HepG2 (cell line): ENCODE measurements at regions not wholly inside any gene's neighbourhood (a gene's known extent, or its start where the extent isn't known, plus 50 kb on each side); places are given as distances from the start of the nearest gene placed in this dataset.

ENCODE experiments used
- ATAC-seq: fragments of 200-7000 bp; cut with Tn5 transposase; 3 replicates; pipeline ENCODE4 v1.9.1; 2020; ENCODE audit warnings: mild to moderate bottlenecking, moderate library complexity
- BruUV-seq: library from RNA; stranded (reverse); fragments of 400-500 nt; replicated peaks from 2 replicates; lab custom pipeline; 2021; lab: Mats Ljungman, UMichigan
- CTCF ChIA-PET: fragments of 300-600 bp; formaldehyde crosslinking; extraction: SDS; loops from one replicate; lab custom pipeline; 2021; ENCODE audit warnings: low total read pairs, inconsistent platforms, low intra/inter-chr PET ratio; lab: Yijun Ruan, JAX
- POLR2A ChIA-PET: fragments of 350-600 bp; sonication (Branson Sonifier 250); formaldehyde crosslinking; loops from one replicate; lab custom pipeline; 2020; ENCODE audit warnings: antibody characterized with exemption, inconsistent platforms; lab: Yijun Ruan, JAX
- DNase-seq: peaks from one replicate; pipeline ENCODE4 v3.0.0-alpha.2; 2015; ENCODE audit warnings: low spot score
- FAIRE-seq: peaks from 3 replicates; lab custom pipeline; 2011; peaks lifted over from hg19 to GRCh38; lab: Jason Lieb, UNC
- H2AFZ ChIP-seq: one replicate; pipeline ENCODE4 v1.6.1; 2011; ENCODE audit warnings: low read length, inconsistent platforms
- H3K27ac ChIP-seq: fragments of 300-600 bp; 3 replicates; pipeline ENCODE4 v1.8.0; 2011; ENCODE audit warnings: mixed run types, mild to moderate bottlenecking, mixed read lengths, low read length, inconsistent platforms; ENCODE audit not compliant: insufficient read depth; ENCODE audit errors: extremely low read length
- H3K27me3 ChIP-seq, 2 experiments: fragments of 200-600 bp in 1 of 2; 2 replicates in 1 of 2; 3 replicates in 1 of 2; pipeline versions ENCODE4 v1.6.0 to v1.8.0; 2011; ENCODE audit warnings: low read length in 2 of 2, mild to moderate bottlenecking in 2 of 2, moderate library complexity in 2 of 2, inconsistent platforms in 1 of 2; ENCODE audit not compliant: insufficient read depth in 2 of 2, control insufficient read depth in 1 of 2
- H3K36me3 ChIP-seq, 2 experiments: fragments of 200-600 bp in 1 of 2; replicated peaks in 1 of 2; 2 replicates in 1 of 2; 3 replicates in 1 of 2; pipeline versions ENCODE4 v1.5.1 to v1.8.0; 2011; ENCODE audit warnings: low read length in 2 of 2, inconsistent platforms in 1 of 2; ENCODE audit not compliant: insufficient read depth in 2 of 2, control insufficient read depth in 1 of 2
- H3K4me1 ChIP-seq: 2 replicates; pipeline ENCODE4 v1.5.1; 2012; ENCODE audit warnings: low read length, inconsistent platforms; ENCODE audit not compliant: insufficient read depth
- H3K4me2 ChIP-seq: 2 replicates; pipeline ENCODE4 v1.6.0; 2011; ENCODE audit warnings: low read depth, low read length, inconsistent platforms
- H3K4me3 ChIP-seq, 3 experiments: fragments of 200-600 bp in 1 of 3; sonication (generic), shearing (Covaris generic) in 1 of 3; replicated peaks in 1 of 3; 2 replicates each; pipeline ENCODE4 v1.5.1; 2011 to 2016; ENCODE audit warnings: low read length in 3 of 3, inconsistent platforms in 2 of 3, low read depth in 2 of 3, mild to moderate bottlenecking in 2 of 3, control low read depth in 1 of 3, mixed read lengths in 1 of 3; ENCODE audit not compliant: insufficient read depth in 1 of 3
- H3K79me2 ChIP-seq: one replicate; pipeline ENCODE4 v1.6.1; 2011; ENCODE audit warnings: low read length, inconsistent platforms; ENCODE audit not compliant: insufficient read depth
- H3K9ac ChIP-seq: 2 replicates; pipeline ENCODE4 v1.6.0; 2011; ENCODE audit warnings: mild to moderate bottlenecking, low read depth, low read length, inconsistent platforms; ENCODE audit not compliant: insufficient read depth
- H3K9me3 ChIP-seq: 2 replicates; pipeline ENCODE4 v1.5.1; 2012; ENCODE audit warnings: mild to moderate bottlenecking, low read length
- H4K20me1 ChIP-seq: 2 replicates; pipeline ENCODE4 v1.6.0; 2011; ENCODE audit warnings: inconsistent platforms, mild to moderate bottlenecking, low read length, moderate library complexity; ENCODE audit not compliant: insufficient read depth
- MEF2D ChIP-seq: sonication (generic); formaldehyde crosslinking; IDR thresholded peaks from 2 replicates; pipeline ENCODE4 v1.5.1; 2020; ENCODE audit warnings: mild to moderate bottlenecking, missing genetic modification reagents
- NCOA1 ChIP-seq: sonication (generic); formaldehyde crosslinking; IDR thresholded peaks from 2 replicates; pipeline ENCODE4 v1.9.0; 2021; ENCODE audit warnings: missing genetic modification reagents
- PLRG1 ChIP-seq: fragments of 450-650 bp; conservative IDR thresholded peaks from 2 replicates; pipeline ENCODE4 v1.6.1; 2016
- SIX4 ChIP-seq: sonication (generic); formaldehyde crosslinking; IDR thresholded peaks from 2 replicates; pipeline ENCODE4 v1.4.0; 2020; ENCODE audit warnings: missing genetic modification reagents
- SSRP1 ChIP-seq: IDR thresholded peaks from 2 replicates; pipeline ENCODE4 v1.6.1; 2016; ENCODE audit warnings: control low read depth
- XBP1 ChIP-seq: sonication (generic); formaldehyde crosslinking; IDR thresholded peaks from 2 replicates; pipeline ENCODE4 v1.5.0; 2020; ENCODE audit warnings: missing genetic modification reagents
- YEATS4 ChIP-seq: sonication (generic); formaldehyde crosslinking; IDR thresholded peaks from 2 replicates; pipeline ENCODE4 v1.4.0; 2020; ENCODE audit warnings: missing genetic modification reagents, borderline replicate concordance
- ZFP1 ChIP-seq: IDR thresholded peaks from 2 replicates; pipeline ENCODE4 v1.6.1; 2016
- ZNF746 ChIP-seq: sonication (generic); formaldehyde crosslinking; IDR thresholded peaks from 2 replicates; pipeline ENCODE4 v1.8.0; 2022; ENCODE audit warnings: mild to moderate bottlenecking, missing genetic modification reagents
- WGBS: methylation state at CpG from one replicate; pipeline ENCODE4 v1.1.6; 2017; ENCODE audit warnings: low lambda C conversion rate; 5-methylcytosine and 5-hydroxymethylcytosine counted together
- in situ Hi-C: cut with HindIII; loops from 2 replicates; pipeline ENCODE4 v1.10.0; 2017; ENCODE audit warnings: low pct_unique_long_range_greater_than_20kb; ENCODE audit not compliant: extremely low pct_ligation_motif_present
- intact Hi-C: fragments of 100-400 bp; cut with micrococcal nuclease; formaldehyde crosslinking; loops from one replicate; pipeline ENCODE4 v1.10.0; 2022; ENCODE audit not compliant: unreplicated experiment
- TF ChIP-seq, protein P1 (sequence below): sonication (generic); formaldehyde crosslinking; IDR thresholded peaks from 2 replicates; pipeline ENCODE4 v1.4.0; 2020; ENCODE audit warnings: mild to moderate bottlenecking, missing genetic modification reagents, borderline replicate concordance
- TF ChIP-seq, protein P2 (sequence below): sonication (generic); formaldehyde crosslinking; IDR thresholded peaks from 2 replicates; pipeline ENCODE4 v1.4.0; 2020; ENCODE audit warnings: missing genetic modification reagents, mild to moderate bottlenecking, borderline replicate concordance

DNA sequence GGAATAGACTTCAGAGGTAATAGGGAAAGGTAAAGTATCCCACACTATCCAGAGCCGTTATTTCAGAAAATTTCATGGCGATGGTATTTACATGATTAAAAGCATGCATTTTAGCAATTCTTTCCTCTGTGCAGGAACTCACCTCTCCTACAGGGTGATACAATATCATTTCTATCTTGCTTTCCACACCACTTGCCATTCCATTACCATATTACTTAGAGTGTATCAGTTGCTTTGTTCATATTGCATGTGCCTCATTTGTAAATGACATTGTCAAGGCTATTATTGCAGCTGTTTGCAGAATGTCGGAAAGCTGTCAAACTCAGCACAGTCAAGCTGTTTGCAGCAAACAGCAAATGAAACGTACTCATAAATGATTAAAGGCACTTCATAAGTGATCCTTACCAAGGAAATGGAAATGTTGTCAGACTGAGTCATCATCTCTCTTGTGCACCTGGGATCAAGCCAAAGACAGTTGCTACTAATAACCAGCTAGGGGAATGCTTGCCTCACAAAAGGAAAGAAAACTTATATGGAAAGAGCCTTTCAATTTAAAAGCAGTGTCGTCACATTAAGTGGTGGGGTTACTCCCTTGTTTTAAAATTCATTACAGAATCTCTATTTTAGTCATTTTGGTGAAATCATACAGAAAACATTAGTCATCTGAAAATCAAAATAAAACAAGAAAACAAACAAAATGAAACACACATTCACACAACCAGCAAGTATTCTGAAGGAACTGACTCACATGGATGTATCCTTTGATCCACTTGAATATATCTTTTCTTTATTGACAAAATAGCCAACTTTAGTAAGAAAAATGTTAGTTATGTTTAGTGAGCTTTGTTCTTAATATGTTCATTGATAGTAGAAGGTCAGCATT is 1064.1 kb upstream of the CNTNAP5 start:
- Histone ChIP-seq H3K4me1 (no peaks in the 10 kb centered on the region), H3K4me2 (no peak overlapping the region), H3K36me3 (no peaks in the 10 kb centered on the region), H3K27me3 (no peaks in the 10 kb centered on the region), H3K4me3 (no peak overlapping the region), H3K9me3 (peaks cover 34% of the 10 kb centered on the region), H4K20me1 (no peaks in the 10 kb centered on the region), H3K27ac (no peak overlapping the region), H2AFZ (no peak overlapping the region), H3K79me2 (no peaks in the 10 kb centered on the region), H3K9ac (no peak overlapping the region)
- no peak for TF ChIP-seq ZFP1 (CRISPR knock-in tag)
- no peak for TF ChIP-seq SIX4 (CRISPR knock-in tag)
- TF ChIP-seq XBP1 (CRISPR knock-in tag), result no peak
- no peak for TF ChIP-seq YEATS4 (CRISPR knock-in tag)
- TF ChIP-seq PLRG1, result no peak
- no peak for TF ChIP-seq SSRP1 (CRISPR knock-in tag)
- TF ChIP-seq MEF2D (CRISPR knock-in tag), result no peak
- TF ChIP-seq, protein P1, sequence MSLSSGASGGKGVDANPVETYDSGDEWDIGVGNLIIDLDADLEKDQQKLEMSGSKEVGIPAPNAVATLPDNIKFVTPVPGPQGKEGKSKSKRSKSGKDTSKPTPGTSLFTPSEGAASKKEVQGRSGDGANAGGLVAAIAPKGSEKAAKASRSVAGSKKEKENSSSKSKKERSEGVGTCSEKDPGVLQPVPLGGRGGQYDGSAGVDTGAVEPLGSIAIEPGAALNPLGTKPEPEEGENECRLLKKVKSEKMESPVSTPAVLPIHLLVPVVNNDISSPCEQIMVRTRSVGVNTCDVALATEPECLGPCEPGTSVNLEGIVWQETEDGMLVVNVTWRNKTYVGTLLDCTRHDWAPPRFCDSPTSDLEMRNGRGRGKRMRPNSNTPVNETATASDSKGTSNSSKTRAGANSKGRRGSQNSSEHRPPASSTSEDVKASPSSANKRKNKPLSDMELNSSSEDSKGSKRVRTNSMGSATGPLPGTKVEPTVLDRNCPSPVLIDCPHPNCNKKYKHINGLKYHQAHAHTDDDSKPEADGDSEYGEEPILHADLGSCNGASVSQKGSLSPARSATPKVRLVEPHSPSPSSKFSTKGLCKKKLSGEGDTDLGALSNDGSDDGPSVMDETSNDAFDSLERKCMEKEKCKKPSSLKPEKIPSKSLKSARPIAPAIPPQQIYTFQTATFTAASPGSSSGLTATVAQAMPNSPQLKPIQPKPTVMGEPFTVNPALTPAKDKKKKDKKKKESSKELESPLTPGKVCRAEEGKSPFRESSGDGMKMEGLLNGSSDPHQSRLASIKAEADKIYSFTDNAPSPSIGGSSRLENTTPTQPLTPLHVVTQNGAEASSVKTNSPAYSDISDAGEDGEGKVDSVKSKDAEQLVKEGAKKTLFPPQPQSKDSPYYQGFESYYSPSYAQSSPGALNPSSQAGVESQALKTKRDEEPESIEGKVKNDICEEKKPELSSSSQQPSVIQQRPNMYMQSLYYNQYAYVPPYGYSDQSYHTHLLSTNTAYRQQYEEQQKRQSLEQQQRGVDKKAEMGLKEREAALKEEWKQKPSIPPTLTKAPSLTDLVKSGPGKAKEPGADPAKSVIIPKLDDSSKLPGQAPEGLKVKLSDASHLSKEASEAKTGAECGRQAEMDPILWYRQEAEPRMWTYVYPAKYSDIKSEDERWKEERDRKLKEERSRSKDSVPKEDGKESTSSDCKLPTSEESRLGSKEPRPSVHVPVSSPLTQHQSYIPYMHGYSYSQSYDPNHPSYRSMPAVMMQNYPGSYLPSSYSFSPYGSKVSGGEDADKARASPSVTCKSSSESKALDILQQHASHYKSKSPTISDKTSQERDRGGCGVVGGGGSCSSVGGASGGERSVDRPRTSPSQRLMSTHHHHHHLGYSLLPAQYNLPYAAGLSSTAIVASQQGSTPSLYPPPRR (CRISPR knock-in tag), result no peak
- TF ChIP-seq, protein P2, sequence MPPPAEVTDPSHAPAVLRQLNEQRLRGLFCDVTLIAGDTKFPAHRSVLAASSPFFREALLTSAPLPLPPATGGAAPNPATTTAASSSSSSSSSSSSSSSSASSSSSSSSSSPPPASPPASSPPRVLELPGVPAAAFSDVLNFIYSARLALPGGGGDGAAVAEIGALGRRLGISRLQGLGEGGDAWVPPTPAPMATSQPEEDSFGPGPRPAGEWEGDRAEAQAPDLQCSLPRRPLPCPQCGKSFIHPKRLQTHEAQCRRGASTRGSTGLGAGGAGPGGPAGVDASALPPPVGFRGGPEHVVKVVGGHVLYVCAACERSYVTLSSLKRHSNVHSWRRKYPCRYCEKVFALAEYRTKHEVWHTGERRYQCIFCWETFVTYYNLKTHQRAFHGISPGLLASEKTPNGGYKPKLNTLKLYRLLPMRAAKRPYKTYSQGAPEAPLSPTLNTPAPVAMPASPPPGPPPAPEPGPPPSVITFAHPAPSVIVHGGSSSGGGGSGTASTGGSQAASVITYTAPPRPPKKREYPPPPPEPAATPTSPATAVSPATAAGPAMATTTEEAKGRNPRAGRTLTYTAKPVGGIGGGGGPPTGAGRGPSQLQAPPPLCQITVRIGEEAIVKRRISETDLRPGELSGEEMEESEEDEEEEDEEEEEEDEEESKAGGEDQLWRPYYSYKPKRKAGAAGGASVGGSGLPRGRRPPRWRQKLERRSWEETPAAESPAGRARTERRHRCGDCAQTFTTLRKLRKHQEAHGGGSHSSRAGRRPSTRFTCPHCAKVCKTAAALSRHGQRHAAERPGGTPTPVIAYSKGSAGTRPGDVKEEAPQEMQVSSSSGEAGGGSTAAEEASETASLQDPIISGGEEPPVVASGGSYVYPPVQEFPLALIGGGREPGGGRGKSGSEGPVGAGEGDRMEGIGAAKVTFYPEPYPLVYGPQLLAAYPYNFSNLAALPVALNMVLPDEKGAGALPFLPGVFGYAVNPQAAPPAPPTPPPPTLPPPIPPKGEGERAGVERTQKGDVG (CRISPR knock-in tag), result no peak
- TF ChIP-seq NCOA1 (CRISPR knock-in tag), result no peak
- TF ChIP-seq ZNF746, result no peak
- WGBS, result 0% methylated on average over 5 of the region's 5 CpGs
- in situ Hi-C loops (no loop called here), intact Hi-C loops (no loop called here)
- DNase-seq, result no peak
- FAIRE-seq, result no peak
- CTCF ChIA-PET, result no interaction called here
- no peak for ATAC-seq
- no TSS peak for BruUV-seq
- POLR2A ChIA-PET, result no interaction called here
